ENCODE measurements at regions not wholly inside any gene's neighbourhood (a gene's known extent, or its start where the extent isn't known, plus 50 kb on each side); places are given as distances from the start of the nearest gene placed in this dataset.

- BruUV-seq (replicated peaks) = no TSS peak
- Mint-ChIP-seq H3K4me3 (ENCODE audit: low read depth, unreplicated experiment) (no peak overlapping the region), H3K4me1 (ENCODE audit: low read depth, unreplicated experiment) (no peaks in the 10 kb centered on the region), H3K27me3 (ENCODE audit: unreplicated experiment) (peaks cover 12% of the 10 kb centered on the region), H3K36me3 (ENCODE audit: insufficient read depth, unreplicated experiment) (no peaks in the 10 kb centered on the region), H3K9me3 (ENCODE audit: low read depth, unreplicated experiment) (no peaks in the 10 kb centered on the region), H3K27ac (ENCODE audit: unreplicated experiment) (no peak overlapping the region)
- DNase-seq = no peak
- no peak for TF ChIP-seq CTCF (IDR thresholded peaks at IDR 0.05; ENCODE audit: unreplicated experiment)
- CTCF ChIA-PET = no interaction called here
- intact Hi-C loops (cut with micrococcal nuclease; ENCODE audit: unreplicated experiment) = no loop called here
These were observed 127.5 kb upstream of the SOX9 start for GRCh38 chr17:71993363-71993762.

GRCh38 chr17:71995590-71995989 is 125.2 kb upstream of the SOX9 start:
- intact Hi-C loops (cut with micrococcal nuclease; ENCODE audit: unreplicated experiment) = no loop called here
- no peak overlapping the region for H3K4me3 Mint-ChIP-seq (ENCODE audit: low read depth, unreplicated experiment)
- H3K4me1 Mint-ChIP-seq (ENCODE audit: low read depth, unreplicated experiment) = no peaks in the 10 kb centered on the region
- H3K27me3 Mint-ChIP-seq (ENCODE audit: unreplicated experiment) = no peaks in the 10 kb centered on the region
- CTCF ChIA-PET = no interaction called here
- BruUV-seq (replicated peaks) = no TSS peak
- H3K27ac Mint-ChIP-seq (ENCODE audit: unreplicated experiment) = no peak overlapping the region
- H3K36me3 Mint-ChIP-seq (ENCODE audit: insufficient read depth, unreplicated experiment) = no peaks in the 10 kb centered on the region
- DNase-seq = no peak
- no peaks in the 10 kb centered on the region for H3K9me3 Mint-ChIP-seq (ENCODE audit: low read depth, unreplicated experiment)
- TF ChIP-seq CTCF (IDR thresholded peaks at IDR 0.05; ENCODE audit: unreplicated experiment) = no peak

DNA sequence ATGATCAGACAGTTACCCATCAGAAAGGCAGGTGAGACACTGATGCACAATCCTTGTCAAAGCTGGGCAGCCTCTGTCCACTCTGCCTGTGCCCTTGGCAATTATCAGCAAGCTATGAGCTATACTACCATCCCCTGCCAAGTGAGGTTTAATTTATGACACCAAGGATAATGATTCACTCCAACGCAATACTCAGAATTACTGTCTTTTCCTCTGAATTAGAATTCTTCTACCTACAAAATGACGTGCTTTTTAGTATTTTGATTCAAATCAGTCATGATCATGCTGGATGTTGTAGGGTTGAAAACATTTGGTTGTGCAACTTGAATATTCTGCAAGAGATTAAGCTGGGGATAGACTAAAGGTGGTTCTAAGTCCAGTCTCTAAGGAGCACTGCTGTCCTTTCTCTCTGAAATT is 116.8 kb upstream of the SOX9 start:
- BruUV-seq (replicated peaks) = no TSS peak
- Mint-ChIP-seq H3K4me1 (ENCODE audit: low read depth, unreplicated experiment) (peaks cover 23% of the 10 kb centered on the region), H3K9me3 (ENCODE audit: low read depth, unreplicated experiment) (no peaks in the 10 kb centered on the region), H3K4me3 (ENCODE audit: low read depth, unreplicated experiment) (no peak overlapping the region), H3K36me3 (ENCODE audit: insufficient read depth, unreplicated experiment) (no peaks in the 10 kb centered on the region), H3K27ac (ENCODE audit: unreplicated experiment) (no peak overlapping the region), H3K27me3 (ENCODE audit: unreplicated experiment) (peaks cover 13% of the 10 kb centered on the region)
- TF ChIP-seq CTCF (IDR thresholded peaks at IDR 0.05; ENCODE audit: unreplicated experiment) = no peak
- CTCF ChIA-PET = no interaction called here
- DNase-seq = no peak
- intact Hi-C loops (cut with micrococcal nuclease; ENCODE audit: unreplicated experiment) = no loop called here

GRCh38 chr17:72004611-72005331 is 116.0 kb upstream of the SOX9 start:
- CTCF ChIA-PET = no interaction called here
- no peak for TF ChIP-seq CTCF (IDR thresholded peaks at IDR 0.05; ENCODE audit: unreplicated experiment)
- BruUV-seq (replicated peaks) = no TSS peak
- no peaks in the 10 kb centered on the region for H3K9me3 Mint-ChIP-seq (ENCODE audit: low read depth, unreplicated experiment)
- peaks cover 14% of the 10 kb centered on the region for H3K27me3 Mint-ChIP-seq (ENCODE audit: unreplicated experiment)
- H3K27ac Mint-ChIP-seq (ENCODE audit: unreplicated experiment) = no peak overlapping the region
- DNase-seq = no peak
- no peak overlapping the region for H3K4me3 Mint-ChIP-seq (ENCODE audit: low read depth, unreplicated experiment)
- H3K4me1 Mint-ChIP-seq (ENCODE audit: low read depth, unreplicated experiment) = peaks cover 23% of the 10 kb centered on the region
- H3K36me3 Mint-ChIP-seq (ENCODE audit: insufficient read depth, unreplicated experiment) = no peaks in the 10 kb centered on the region
- intact Hi-C loops (cut with micrococcal nuclease; ENCODE audit: unreplicated experiment) = no loop called here
